ENCODE measurements at regions not wholly inside any gene's neighbourhood (a gene's known extent, or its start where the extent isn't known, plus 50 kb on each side); places are given as distances from the start of the nearest gene placed in this dataset.

DNA sequence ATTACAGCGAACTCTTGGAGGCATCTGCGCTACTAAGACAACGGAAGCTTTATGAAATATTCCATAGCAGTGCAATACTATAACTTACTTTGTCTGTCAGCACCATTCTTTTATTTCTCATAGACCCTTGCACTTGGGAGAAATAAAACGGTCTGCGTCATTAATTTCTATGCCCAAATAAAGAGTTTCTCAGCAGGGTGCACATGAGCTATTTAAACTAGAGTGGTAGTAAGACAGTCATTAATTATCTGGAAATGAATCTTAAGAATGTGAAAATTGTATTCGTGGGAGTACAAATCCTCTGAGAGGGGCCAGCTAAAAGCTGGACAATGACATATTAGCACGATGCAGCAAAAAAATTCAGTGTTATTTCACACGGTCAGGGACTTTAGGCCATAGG lies 903.4 kb upstream of the FOXG1 start:
- Histone ChIP-seq H3K27ac (ENCODE audit: low read length) (no peak overlapping the region), H3K9me3 (ENCODE audit: low read length) (no peaks in the 10 kb centered on the region), H3K4me2 (ENCODE audit: low read length) (no peak overlapping the region), H3K9ac (ENCODE audit: low read length) (no peak overlapping the region), H3K27me3 (ENCODE audit: insufficient read depth, low read depth, low read length) (no peaks in the 10 kb centered on the region), H4K20me1 (ENCODE audit: insufficient read depth) (no peaks in the 10 kb centered on the region), H3F3A (ENCODE audit: insufficient read depth, low read length, poor library complexity, severe bottlenecking) (no peaks in the 10 kb centered on the region), H3K36me3 (ENCODE audit: insufficient read depth, low read length) (no peaks in the 10 kb centered on the region), H3K4me3 (ENCODE audit: low read length) (no peak overlapping the region), H3K9me2 (ENCODE audit: insufficient read depth, low read length) (no peaks in the 10 kb centered on the region), H3K79me2 (replicated peaks; ENCODE audit: insufficient read depth, low read length) (no peaks in the 10 kb centered on the region), H2AFZ (ENCODE audit: low read depth, low read length) (no peak overlapping the region)
- TF ChIP-seq EZH2 (IDR thresholded peaks at IDR 0.05; ENCODE audit: borderline replicate concordance, insufficient read depth, low read length, poor library complexity, severe bottlenecking): no peak
- TF ChIP-seq RAD21 (conservative IDR thresholded peaks at IDR 0.05): no peak
- TF ChIP-seq POLR2AphosphoS5 (IDR thresholded peaks at IDR 0.05): no peak
- no peak for TF ChIP-seq TAF1 (IDR thresholded peaks at IDR 0.05; ENCODE audit: low read depth)
- no peak for TF ChIP-seq SMC3 (conservative IDR thresholded peaks at IDR 0.05; ENCODE audit: poor library complexity)
- TF ChIP-seq, protein P1, sequence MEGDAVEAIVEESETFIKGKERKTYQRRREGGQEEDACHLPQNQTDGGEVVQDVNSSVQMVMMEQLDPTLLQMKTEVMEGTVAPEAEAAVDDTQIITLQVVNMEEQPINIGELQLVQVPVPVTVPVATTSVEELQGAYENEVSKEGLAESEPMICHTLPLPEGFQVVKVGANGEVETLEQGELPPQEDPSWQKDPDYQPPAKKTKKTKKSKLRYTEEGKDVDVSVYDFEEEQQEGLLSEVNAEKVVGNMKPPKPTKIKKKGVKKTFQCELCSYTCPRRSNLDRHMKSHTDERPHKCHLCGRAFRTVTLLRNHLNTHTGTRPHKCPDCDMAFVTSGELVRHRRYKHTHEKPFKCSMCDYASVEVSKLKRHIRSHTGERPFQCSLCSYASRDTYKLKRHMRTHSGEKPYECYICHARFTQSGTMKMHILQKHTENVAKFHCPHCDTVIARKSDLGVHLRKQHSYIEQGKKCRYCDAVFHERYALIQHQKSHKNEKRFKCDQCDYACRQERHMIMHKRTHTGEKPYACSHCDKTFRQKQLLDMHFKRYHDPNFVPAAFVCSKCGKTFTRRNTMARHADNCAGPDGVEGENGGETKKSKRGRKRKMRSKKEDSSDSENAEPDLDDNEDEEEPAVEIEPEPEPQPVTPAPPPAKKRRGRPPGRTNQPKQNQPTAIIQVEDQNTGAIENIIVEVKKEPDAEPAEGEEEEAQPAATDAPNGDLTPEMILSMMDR (IDR thresholded peaks at IDR 0.05; ENCODE audit: poor library complexity, severe bottlenecking): no peak
- TF ChIP-seq EP300 (conservative IDR thresholded peaks at IDR 0.05; ENCODE audit: poor library complexity, severe bottlenecking): no peak
- no peak for TF ChIP-seq MXI1 (conservative IDR thresholded peaks at IDR 0.05; ENCODE audit: poor library complexity, severe bottlenecking)

DNA sequence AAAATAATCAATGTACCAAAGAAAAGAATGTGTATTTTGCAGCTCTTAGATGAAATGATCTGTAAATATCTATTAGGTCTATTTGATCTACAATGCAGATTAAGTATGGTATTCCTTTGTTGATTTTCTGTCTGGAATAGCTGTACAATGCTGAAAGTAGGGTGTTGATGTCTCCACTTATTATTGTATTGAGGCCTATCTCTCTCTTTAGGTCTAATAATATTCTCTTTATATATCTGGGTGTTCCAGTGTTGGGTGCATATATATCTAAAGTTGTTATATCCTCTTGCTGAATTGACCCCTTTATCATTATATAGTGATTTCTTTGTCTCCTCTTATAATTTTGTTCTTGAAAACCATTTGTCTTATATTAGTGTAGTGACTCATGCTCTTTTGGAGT lies 885.5 kb upstream of the FOXG1 start:
- Histone ChIP-seq H3K4me3 (ENCODE audit: low read length) (no peak overlapping the region), H3K27me3 (ENCODE audit: insufficient read depth, low read depth, low read length) (no peaks in the 10 kb centered on the region)

More for the DNA sequence above, 885.5 kb upstream of the FOXG1 start:
- no peak for TF ChIP-seq POLR2AphosphoS5 (IDR thresholded peaks at IDR 0.05)
- TF ChIP-seq, protein P2, sequence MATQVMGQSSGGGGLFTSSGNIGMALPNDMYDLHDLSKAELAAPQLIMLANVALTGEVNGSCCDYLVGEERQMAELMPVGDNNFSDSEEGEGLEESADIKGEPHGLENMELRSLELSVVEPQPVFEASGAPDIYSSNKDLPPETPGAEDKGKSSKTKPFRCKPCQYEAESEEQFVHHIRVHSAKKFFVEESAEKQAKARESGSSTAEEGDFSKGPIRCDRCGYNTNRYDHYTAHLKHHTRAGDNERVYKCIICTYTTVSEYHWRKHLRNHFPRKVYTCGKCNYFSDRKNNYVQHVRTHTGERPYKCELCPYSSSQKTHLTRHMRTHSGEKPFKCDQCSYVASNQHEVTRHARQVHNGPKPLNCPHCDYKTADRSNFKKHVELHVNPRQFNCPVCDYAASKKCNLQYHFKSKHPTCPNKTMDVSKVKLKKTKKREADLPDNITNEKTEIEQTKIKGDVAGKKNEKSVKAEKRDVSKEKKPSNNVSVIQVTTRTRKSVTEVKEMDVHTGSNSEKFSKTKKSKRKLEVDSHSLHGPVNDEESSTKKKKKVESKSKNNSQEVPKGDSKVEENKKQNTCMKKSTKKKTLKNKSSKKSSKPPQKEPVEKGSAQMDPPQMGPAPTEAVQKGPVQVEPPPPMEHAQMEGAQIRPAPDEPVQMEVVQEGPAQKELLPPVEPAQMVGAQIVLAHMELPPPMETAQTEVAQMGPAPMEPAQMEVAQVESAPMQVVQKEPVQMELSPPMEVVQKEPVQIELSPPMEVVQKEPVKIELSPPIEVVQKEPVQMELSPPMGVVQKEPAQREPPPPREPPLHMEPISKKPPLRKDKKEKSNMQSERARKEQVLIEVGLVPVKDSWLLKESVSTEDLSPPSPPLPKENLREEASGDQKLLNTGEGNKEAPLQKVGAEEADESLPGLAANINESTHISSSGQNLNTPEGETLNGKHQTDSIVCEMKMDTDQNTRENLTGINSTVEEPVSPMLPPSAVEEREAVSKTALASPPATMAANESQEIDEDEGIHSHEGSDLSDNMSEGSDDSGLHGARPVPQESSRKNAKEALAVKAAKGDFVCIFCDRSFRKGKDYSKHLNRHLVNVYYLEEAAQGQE (IDR thresholded peaks at IDR 0.05; ENCODE audit: borderline replicate concordance): no peak
- TF ChIP-seq EP300 (conservative IDR thresholded peaks at IDR 0.05; ENCODE audit: poor library complexity, severe bottlenecking): no peak
- TF ChIP-seq, protein P1 (IDR thresholded peaks at IDR 0.05; ENCODE audit: poor library complexity, severe bottlenecking): no peak
- no peak for TF ChIP-seq RAD21 (conservative IDR thresholded peaks at IDR 0.05)
- no peak for TF ChIP-seq TAF1 (IDR thresholded peaks at IDR 0.05; ENCODE audit: low read depth)
- TF ChIP-seq EZH2 (IDR thresholded peaks at IDR 0.05; ENCODE audit: borderline replicate concordance, insufficient read depth, low read length, poor library complexity, severe bottlenecking): no peak
- TF ChIP-seq MXI1 (conservative IDR thresholded peaks at IDR 0.05; ENCODE audit: poor library complexity, severe bottlenecking): no peak
- no peak for TF ChIP-seq SMC3 (conservative IDR thresholded peaks at IDR 0.05; ENCODE audit: poor library complexity)
- no peaks in the 10 kb centered on the region for H3F3A ChIP-seq (ENCODE audit: insufficient read depth, low read length, poor library complexity, severe bottlenecking)
- no peaks in the 10 kb centered on the region for H4K20me1 ChIP-seq (ENCODE audit: insufficient read depth)
- H3K79me2 ChIP-seq (replicated peaks; ENCODE audit: insufficient read depth, low read length): no peaks in the 10 kb centered on the region
- no peaks in the 10 kb centered on the region for H3K9me3 ChIP-seq (ENCODE audit: low read length)
- H3K9ac ChIP-seq (ENCODE audit: low read length): no peak overlapping the region
- no peaks in the 10 kb centered on the region for H3K36me3 ChIP-seq (ENCODE audit: insufficient read depth, low read length)
- H3K4me2 ChIP-seq (ENCODE audit: low read length): no peak overlapping the region
- no peaks in the 10 kb centered on the region for H3K9me2 ChIP-seq (ENCODE audit: insufficient read depth, low read length)
- H3K27ac ChIP-seq (ENCODE audit: low read length): no peak overlapping the region
- H2AFZ ChIP-seq (ENCODE audit: low read depth, low read length): no peak overlapping the region
